ENCODE measurements at regions not wholly inside any gene's neighbourhood (a gene's known extent, or its start where the extent isn't known, plus 50 kb on each side); places are given as distances from the start of the nearest gene placed in this dataset.

DNA sequence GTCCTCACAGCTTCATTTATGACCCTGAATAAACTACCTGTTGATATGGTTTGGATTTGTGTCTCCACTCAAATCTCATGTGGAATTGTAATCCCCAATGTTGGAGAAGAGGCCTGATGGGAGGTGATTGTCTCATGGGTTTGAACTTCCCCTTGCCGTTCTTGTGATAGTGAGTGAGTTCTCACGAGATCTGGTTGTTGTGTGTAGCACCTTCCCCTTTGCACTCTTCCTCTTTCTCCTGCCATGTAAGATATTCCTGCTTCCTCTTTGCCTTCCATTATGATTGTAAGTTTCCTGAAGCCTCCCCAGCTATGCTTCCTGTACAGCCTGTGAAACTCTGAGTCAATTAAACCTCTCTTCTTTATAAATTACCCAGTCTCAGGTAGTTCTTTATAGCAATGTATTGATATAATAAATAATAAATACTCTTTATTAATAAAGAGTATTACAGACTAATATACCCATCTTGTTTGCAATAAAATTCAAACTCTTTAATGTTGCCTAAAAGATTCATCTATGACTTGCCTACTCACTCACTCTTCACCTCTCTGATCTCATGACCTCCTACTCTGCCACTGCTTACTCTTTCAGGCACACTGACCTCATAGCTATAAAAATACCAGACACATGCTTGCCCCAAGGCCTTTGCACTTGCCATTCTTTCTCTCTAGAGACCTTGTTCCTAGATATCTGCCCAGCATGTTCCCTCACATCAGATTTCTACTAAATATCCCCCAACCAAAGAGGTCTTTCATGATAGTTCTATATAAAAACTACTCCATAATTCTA is 256.4 kb upstream of the MARCKS start:
- Mint-ChIP-seq H3K36me3 (ENCODE audit: low read depth) (no peaks in the 10 kb centered on the region; the same call in 2 of the 3 replicates), H3K27me3 (ENCODE audit: insufficient read depth, low read depth, poor library complexity) (no peaks in the 10 kb centered on the region), H3K9me3 (no peaks in the 10 kb centered on the region), H3K4me1 (peaks cover 6% of the 10 kb centered on the region), H3K27ac (no peak overlapping the region), H3K4me3 (no peak overlapping the region)
- H4K20me1 ChIP-seq (replicated peaks; ENCODE audit: insufficient read depth) = no peaks in the 10 kb centered on the region
- no peak overlapping the region for H3K27ac ChIP-seq (ENCODE audit: low read depth)
- no peak overlapping the region for H3K4me3 ChIP-seq
- no peak for DNase-seq (ENCODE audit: low spot score)
- H2AFZ ChIP-seq = no peak overlapping the region
- peaks cover 5% of the 10 kb centered on the region for H3K9me2 ChIP-seq (ENCODE audit: insufficient read depth)
- no peak for TF ChIP-seq EZH2phosphoT487 (IDR thresholded peaks at IDR 0.05; ENCODE audit: unreplicated experiment)
- no peak for TF ChIP-seq ZNF114 (CRISPR knock-in tag; IDR thresholded peaks at IDR 0.05)
- TF ChIP-seq, protein P1, sequence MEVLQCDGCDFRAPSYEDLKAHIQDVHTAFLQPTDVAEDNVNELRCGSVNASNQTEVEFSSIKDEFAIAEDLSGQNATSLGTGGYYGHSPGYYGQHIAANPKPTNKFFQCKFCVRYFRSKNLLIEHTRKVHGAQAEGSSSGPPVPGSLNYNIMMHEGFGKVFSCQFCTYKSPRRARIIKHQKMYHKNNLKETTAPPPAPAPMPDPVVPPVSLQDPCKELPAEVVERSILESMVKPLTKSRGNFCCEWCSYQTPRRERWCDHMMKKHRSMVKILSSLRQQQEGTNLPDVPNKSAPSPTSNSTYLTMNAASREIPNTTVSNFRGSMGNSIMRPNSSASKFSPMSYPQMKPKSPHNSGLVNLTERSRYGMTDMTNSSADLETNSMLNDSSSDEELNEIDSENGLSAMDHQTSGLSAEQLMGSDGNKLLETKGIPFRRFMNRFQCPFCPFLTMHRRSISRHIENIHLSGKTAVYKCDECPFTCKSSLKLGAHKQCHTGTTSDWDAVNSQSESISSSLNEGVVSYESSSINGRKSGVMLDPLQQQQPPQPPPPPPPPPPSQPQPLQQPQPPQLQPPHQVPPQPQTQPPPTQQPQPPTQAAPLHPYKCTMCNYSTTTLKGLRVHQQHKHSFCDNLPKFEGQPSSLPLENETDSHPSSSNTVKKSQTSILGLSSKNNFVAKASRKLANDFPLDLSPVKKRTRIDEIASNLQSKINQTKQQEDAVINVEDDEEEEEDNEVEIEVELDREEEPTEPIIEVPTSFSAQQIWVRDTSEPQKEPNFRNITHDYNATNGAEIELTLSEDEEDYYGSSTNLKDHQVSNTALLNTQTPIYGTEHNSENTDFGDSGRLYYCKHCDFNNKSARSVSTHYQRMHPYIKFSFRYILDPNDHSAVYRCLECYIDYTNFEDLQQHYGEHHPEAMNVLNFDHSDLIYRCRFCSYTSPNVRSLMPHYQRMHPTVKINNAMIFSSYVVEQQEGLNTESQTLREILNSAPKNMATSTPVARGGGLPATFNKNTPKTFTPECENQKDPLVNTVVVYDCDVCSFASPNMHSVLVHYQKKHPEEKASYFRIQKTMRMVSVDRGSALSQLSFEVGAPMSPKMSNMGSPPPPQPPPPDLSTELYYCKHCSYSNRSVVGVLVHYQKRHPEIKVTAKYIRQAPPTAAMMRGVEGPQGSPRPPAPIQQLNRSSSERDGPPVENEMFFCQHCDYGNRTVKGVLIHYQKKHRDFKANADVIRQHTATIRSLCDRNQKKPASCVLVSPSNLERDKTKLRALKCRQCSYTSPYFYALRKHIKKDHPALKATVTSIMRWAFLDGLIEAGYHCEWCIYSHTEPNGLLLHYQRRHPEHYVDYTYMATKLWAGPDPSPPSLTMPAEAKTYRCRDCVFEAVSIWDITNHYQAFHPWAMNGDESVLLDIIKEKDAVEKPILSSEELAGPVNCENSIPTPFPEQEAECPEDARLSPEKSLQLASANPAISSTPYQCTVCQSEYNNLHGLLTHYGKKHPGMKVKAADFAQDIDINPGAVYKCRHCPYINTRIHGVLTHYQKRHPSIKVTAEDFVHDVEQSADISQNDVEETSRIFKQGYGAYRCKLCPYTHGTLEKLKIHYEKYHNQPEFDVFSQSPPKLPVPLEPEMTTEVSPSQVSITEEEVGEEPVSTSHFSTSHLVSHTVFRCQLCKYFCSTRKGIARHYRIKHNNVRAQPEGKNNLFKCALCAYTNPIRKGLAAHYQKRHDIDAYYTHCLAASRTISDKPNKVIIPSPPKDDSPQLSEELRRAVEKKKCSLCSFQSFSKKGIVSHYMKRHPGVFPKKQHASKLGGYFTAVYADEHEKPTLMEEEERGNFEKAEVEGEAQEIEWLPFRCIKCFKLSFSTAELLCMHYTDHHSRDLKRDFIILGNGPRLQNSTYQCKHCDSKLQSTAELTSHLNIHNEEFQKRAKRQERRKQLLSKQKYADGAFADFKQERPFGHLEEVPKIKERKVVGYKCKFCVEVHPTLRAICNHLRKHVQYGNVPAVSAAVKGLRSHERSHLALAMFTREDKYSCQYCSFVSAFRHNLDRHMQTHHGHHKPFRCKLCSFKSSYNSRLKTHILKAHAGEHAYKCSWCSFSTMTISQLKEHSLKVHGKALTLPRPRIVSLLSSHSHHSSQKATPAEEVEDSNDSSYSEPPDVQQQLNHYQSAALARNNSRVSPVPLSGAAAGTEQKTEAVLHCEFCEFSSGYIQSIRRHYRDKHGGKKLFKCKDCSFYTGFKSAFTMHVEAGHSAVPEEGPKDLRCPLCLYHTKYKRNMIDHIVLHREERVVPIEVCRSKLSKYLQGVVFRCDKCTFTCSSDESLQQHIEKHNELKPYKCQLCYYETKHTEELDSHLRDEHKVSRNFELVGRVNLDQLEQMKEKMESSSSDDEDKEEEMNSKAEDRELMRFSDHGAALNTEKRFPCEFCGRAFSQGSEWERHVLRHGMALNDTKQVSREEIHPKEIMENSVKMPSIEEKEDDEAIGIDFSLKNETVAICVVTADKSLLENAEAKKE (CRISPR knock-in tag; IDR thresholded peaks at IDR 0.05) = no peak
- no peak for TF ChIP-seq CREB1 (CRISPR knock-in tag; IDR thresholded peaks at IDR 0.05; ENCODE audit: low read depth)
- TF ChIP-seq, protein P2, sequence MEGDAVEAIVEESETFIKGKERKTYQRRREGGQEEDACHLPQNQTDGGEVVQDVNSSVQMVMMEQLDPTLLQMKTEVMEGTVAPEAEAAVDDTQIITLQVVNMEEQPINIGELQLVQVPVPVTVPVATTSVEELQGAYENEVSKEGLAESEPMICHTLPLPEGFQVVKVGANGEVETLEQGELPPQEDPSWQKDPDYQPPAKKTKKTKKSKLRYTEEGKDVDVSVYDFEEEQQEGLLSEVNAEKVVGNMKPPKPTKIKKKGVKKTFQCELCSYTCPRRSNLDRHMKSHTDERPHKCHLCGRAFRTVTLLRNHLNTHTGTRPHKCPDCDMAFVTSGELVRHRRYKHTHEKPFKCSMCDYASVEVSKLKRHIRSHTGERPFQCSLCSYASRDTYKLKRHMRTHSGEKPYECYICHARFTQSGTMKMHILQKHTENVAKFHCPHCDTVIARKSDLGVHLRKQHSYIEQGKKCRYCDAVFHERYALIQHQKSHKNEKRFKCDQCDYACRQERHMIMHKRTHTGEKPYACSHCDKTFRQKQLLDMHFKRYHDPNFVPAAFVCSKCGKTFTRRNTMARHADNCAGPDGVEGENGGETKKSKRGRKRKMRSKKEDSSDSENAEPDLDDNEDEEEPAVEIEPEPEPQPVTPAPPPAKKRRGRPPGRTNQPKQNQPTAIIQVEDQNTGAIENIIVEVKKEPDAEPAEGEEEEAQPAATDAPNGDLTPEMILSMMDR (conservative IDR thresholded peaks at IDR 0.05; ENCODE audit: low read depth in 2 of 2) = no peak
- TF ChIP-seq, protein P3, sequence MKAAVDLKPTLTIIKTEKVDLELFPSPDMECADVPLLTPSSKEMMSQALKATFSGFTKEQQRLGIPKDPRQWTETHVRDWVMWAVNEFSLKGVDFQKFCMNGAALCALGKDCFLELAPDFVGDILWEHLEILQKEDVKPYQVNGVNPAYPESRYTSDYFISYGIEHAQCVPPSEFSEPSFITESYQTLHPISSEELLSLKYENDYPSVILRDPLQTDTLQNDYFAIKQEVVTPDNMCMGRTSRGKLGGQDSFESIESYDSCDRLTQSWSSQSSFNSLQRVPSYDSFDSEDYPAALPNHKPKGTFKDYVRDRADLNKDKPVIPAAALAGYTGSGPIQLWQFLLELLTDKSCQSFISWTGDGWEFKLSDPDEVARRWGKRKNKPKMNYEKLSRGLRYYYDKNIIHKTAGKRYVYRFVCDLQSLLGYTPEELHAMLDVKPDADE (IDR thresholded peaks at IDR 0.05) = no peak
- no peak for TF ChIP-seq POLR2AphosphoS5 (IDR thresholded peaks at IDR 0.05; ENCODE audit: low read depth)
- no peak for TF ChIP-seq STAT1 (IDR thresholded peaks at IDR 0.05; ENCODE audit: unreplicated experiment)
- TF ChIP-seq, protein P4, sequence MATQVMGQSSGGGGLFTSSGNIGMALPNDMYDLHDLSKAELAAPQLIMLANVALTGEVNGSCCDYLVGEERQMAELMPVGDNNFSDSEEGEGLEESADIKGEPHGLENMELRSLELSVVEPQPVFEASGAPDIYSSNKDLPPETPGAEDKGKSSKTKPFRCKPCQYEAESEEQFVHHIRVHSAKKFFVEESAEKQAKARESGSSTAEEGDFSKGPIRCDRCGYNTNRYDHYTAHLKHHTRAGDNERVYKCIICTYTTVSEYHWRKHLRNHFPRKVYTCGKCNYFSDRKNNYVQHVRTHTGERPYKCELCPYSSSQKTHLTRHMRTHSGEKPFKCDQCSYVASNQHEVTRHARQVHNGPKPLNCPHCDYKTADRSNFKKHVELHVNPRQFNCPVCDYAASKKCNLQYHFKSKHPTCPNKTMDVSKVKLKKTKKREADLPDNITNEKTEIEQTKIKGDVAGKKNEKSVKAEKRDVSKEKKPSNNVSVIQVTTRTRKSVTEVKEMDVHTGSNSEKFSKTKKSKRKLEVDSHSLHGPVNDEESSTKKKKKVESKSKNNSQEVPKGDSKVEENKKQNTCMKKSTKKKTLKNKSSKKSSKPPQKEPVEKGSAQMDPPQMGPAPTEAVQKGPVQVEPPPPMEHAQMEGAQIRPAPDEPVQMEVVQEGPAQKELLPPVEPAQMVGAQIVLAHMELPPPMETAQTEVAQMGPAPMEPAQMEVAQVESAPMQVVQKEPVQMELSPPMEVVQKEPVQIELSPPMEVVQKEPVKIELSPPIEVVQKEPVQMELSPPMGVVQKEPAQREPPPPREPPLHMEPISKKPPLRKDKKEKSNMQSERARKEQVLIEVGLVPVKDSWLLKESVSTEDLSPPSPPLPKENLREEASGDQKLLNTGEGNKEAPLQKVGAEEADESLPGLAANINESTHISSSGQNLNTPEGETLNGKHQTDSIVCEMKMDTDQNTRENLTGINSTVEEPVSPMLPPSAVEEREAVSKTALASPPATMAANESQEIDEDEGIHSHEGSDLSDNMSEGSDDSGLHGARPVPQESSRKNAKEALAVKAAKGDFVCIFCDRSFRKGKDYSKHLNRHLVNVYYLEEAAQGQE (IDR thresholded peaks at IDR 0.05; ENCODE audit: unreplicated experiment) = no peak
- no peak for TF ChIP-seq JUNB (IDR thresholded peaks at IDR 0.05; ENCODE audit: unreplicated experiment)
- TF ChIP-seq ZNF331 (CRISPR knock-in tag; IDR thresholded peaks at IDR 0.05; ENCODE audit: low read depth) = no peak
- TF ChIP-seq NANOG (IDR thresholded peaks at IDR 0.05; ENCODE audit: borderline replicate concordance) = no peak
- no peaks in the 10 kb centered on the region for H3K36me3 ChIP-seq (ENCODE audit: insufficient read depth)
- peaks cover 6% of the 10 kb centered on the region; the same call in 1 of the 2 replicates for H3K4me1 ChIP-seq (ENCODE audit: insufficient read depth)
- no peaks in the 10 kb centered on the region for H3K79me2 ChIP-seq (replicated peaks; ENCODE audit: insufficient read depth)
- no peak for ATAC-seq
- no peaks in the 10 kb centered on the region for H3K27me3 ChIP-seq (ENCODE audit: insufficient read depth)
- no peak overlapping the region for H3K4me2 ChIP-seq
- no peaks in the 10 kb centered on the region for H3F3A ChIP-seq (replicated peaks; ENCODE audit: low read depth)
